DMS 273 (cell line): ENCODE measurements at regions not wholly inside any gene's neighbourhood (a gene's known extent, or its start where the extent isn't known, plus 50 kb on each side); places are given as distances from the start of the nearest gene placed in this dataset.
A peak's percentile ranks its signal among the peaks of the same experiment; 100 is the strongest.

Experiments used
- DNase-seq: peaks from one replicate; lab custom pipeline; 2025; ENCODE audit not compliant: unreplicated experiment; lab: John Stamatoyannopoulos, UW

DNA sequence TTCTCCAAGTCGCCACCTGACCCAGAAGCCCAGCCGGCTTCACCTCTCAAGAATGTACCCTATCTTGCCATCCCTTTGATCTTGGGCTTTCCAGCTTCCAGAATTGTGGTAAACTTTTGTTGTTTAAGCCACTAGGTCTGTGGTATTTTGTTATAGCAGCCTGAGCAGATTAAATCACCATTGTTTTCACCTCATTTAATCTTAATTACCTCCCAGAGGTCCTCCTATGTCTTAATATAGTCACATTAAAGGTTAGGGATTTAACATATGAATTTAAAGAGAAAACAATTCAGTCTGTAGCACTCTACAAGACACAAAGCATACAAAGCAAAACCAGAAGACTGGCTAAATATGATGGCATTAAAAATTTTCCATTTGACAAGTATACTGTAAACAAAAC, 123.4 kb upstream of the CADM2 start:
- DNase-seq = no peak

GRCh38 chr3:84836961-84837360, 121.8 kb upstream of the CADM2 start:
- peak; percentile 89 for DNase-seq

DNA sequence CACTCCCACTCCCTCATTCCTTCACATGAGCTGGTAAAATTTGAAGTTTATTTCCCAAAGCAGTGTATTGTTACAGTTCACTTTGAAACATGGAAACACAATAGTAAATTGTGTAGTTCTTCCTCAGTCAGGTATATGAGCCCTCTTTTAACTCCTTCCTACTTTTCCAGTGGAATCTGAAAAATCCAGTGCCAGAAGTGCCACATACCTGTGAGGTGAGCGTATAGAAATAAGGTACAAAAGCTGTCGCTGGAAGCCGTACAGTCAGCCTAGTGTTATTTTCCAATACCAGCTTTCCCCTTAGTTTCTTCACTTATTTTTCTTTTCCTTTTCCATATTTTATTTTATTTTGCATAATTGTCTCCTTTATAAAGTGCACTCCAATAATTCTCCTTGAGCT, 81.7 kb upstream of the CADM2 start:
- no peak for DNase-seq

GRCh38 chr3:84881288-84881687, 77.5 kb upstream of the CADM2 start:
- DNase-seq = no peak

GRCh38 chr3:84885199-84885882, 73.4 kb upstream of the CADM2 start:
- peak; percentile 0 for DNase-seq

DNA sequence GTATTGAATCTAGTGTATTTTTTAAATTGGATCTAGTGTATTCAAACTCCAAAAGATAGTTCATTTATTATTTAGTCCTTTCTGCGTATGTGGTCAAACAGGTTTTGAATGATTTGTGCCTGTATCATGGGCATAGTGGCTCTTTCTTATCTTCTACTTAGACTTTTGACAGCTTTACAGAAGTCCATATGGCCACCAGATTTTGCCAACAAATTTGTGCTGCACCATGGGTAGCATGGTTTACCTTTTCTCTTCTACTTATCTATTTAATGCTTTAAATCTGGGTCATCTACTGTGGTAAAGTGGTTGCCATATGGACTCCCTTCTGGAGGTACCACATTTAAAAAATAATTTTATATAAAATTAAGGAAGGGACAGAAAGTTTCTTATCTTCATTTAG, 66.9 kb upstream of the CADM2 start:
- peak; percentile 73 for DNase-seq

DNA sequence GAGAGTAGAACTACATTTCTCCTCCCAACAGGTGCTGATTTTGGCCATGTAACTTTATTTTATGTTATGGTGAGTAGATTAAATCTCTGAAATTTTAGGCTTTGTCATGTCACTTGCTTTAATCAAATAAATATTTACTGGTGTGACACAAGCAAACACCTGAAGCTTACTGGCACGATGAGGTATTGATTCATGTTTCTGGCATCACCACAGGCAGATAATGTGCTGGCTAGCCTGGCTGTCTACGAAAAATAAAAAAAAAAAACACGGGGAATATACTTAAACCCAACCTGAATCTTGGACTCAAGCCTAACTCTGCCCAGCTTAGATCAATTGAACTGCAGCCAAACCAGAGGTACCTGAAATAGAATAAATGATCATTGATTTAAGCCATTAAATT, 65.6 kb upstream of the CADM2 start:
- DNase-seq = peak; percentile 18

DNA sequence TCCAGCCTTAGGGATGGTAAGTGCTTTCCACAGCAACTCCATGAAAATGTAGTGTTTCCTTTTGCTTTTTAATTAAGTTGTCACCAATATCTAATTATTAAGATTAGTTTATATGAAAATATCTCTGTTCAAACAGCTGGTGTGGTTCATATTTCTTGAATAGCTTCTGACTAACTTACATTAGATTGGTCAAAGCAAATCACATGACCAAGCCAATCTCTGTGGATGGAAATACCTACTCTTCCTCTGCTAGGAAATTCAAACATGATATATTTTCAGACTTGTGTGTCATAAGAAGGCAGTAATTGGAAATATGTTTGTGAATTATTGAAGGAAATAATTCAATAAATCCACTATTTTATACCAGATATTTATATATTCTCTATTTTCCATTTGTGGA, 54.6 kb upstream of the CADM2 start:
- peak; percentile 2 for DNase-seq

GRCh38 chr3:84904816-84905555, 53.8 kb upstream of the CADM2 start:
- DNase-seq = peak; percentile 90

DNA sequence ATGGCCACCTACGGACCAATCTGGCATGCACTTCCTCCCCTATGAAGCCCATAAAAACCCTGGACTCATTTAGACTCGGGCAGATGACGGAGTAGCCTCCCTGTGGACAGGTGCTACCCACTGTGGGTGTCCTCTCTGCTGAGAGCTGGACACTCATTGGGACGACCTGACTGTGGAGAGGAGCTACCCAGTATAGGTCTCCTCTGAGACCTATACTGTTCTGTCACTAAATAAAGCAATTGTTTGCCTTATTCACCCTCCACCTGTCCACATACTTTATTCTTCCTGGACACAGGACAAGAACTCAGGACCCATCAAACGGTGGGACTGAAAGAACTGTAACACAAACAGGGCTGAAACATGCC, 53.3 kb upstream of the CADM2 start:
- no peak for DNase-seq

- DNase-seq = no peak
These were observed 52.7 kb upstream of the CADM2 start for GRCh38 chr3:84906065-84906464.
